ENCODE measurements at regions not wholly inside any gene's neighbourhood (a gene's known extent, or its start where the extent isn't known, plus 50 kb on each side); places are given as distances from the start of the nearest gene placed in this dataset.

- no peak for TF ChIP-seq CTCF (conservative IDR thresholded peaks at IDR 0.05)
- no peaks in the 10 kb centered on the region for H3K27me3 Mint-ChIP-seq
- DNase-seq (ENCODE audit: extremely low spot score, unreplicated experiment) = no peak
- H3K4me3 Mint-ChIP-seq = no peak overlapping the region
- H3K27ac Mint-ChIP-seq = no peak overlapping the region
- H3K36me3 Mint-ChIP-seq = no peaks in the 10 kb centered on the region
- no peaks in the 10 kb centered on the region for H3K4me1 Mint-ChIP-seq (ENCODE audit: unreplicated experiment)
- H3K9me3 Mint-ChIP-seq = no peaks in the 10 kb centered on the region
Observed at GRCh38 chr1:207264663-207265252, 56.7 kb upstream of the CD55 start.

- Mint-ChIP-seq H3K4me3 (no peak overlapping the region), H3K4me1 (ENCODE audit: unreplicated experiment) (no peaks in the 10 kb centered on the region), H3K36me3 (no peaks in the 10 kb centered on the region), H3K27ac (no peak overlapping the region), H3K9me3 (no peaks in the 10 kb centered on the region), H3K27me3 (peaks cover 4% of the 10 kb centered on the region)
- TF ChIP-seq CTCF (conservative IDR thresholded peaks at IDR 0.05) = no peak
- DNase-seq (ENCODE audit: extremely low spot score, unreplicated experiment) = no peak
Observed at GRCh38 chr1:207268337-207268736, 53.1 kb upstream of the CD55 start.

- DNase-seq (ENCODE audit: extremely low spot score, unreplicated experiment) = no peak
- Mint-ChIP-seq H3K9me3 (peaks cover 1% of the 10 kb centered on the region), H3K36me3 (no peaks in the 10 kb centered on the region), H3K4me1 (ENCODE audit: unreplicated experiment) (no peaks in the 10 kb centered on the region), H3K27ac (no peak overlapping the region), H3K27me3 (peaks cover 4% of the 10 kb centered on the region), H3K4me3 (no peak overlapping the region)
- no peak for TF ChIP-seq CTCF (conservative IDR thresholded peaks at IDR 0.05)
Observed at GRCh38 chr1:207268753-207269511, 52.5 kb upstream of the CD55 start.
